ENCODE measurements at regions not wholly inside any gene's neighbourhood (a gene's known extent, or its start where the extent isn't known, plus 50 kb on each side); places are given as distances from the start of the nearest gene placed in this dataset.
"Not testable (repeated sequence)": the region's sequence is repeated elsewhere in the genome, so short reads cannot be mapped to it uniquely, and the experiment has no call there.

- no peak for TF ChIP-seq CTCF (conservative IDR thresholded peaks at IDR 0.05)
- Histone ChIP-seq H3K56ac (ENCODE audit: insufficient read length, low read depth, low read length) (no peak overlapping the region), H3K4ac (ENCODE audit: low read depth, low read length) (no peak overlapping the region), H2AFZ (ENCODE audit: low read length) (no peak overlapping the region), H2AK5ac (ENCODE audit: insufficient read length, low read length) (no peak overlapping the region), H2BK12ac (ENCODE audit: insufficient read length, low read depth, low read length) (no peak overlapping the region), H3K27me3 (ENCODE audit: insufficient read depth, low read length) (no peaks in the 10 kb centered on the region), H4K20me1 (ENCODE audit: control insufficient read depth, insufficient read depth, insufficient read length) (no peaks in the 10 kb centered on the region), H3K9ac (ENCODE audit: extremely low read depth, insufficient read length, low read length) (no peak overlapping the region), H3K9me3 (ENCODE audit: control insufficient read depth, low read depth, low read length) (peaks cover 7% of the 10 kb centered on the region), H2BK15ac (ENCODE audit: low read depth, low read length) (no peak overlapping the region), H3K4me2 (ENCODE audit: insufficient read depth, insufficient read length, low read length) (no peak overlapping the region), H3K14ac (ENCODE audit: insufficient read depth, low read length) (no peak overlapping the region), H4K91ac (ENCODE audit: insufficient read length, low read depth, low read length) (no peak overlapping the region), H3K18ac (ENCODE audit: insufficient read length, low read depth, low read length) (no peak overlapping the region), H3K79me2 (ENCODE audit: insufficient read depth, low read length) (no peaks in the 10 kb centered on the region), H2BK20ac (ENCODE audit: low read depth, low read length, poor library complexity, severe bottlenecking) (no peak overlapping the region), H3K4me1 (ENCODE audit: insufficient read depth, low read length) (no peaks in the 10 kb centered on the region), H3T11ph (ENCODE audit: low read length) (no peak overlapping the region), H2BK120ac (ENCODE audit: low read depth, low read length, poor library complexity, severe bottlenecking) (no peak overlapping the region), H4K8ac (replicated peaks; ENCODE audit: insufficient read length, low read depth, low read length) (no peak overlapping the region), H3K79me1 (ENCODE audit: insufficient read depth, low read depth, low read length, poor library complexity, severe bottlenecking) (no peaks in the 10 kb centered on the region), H4K5ac (ENCODE audit: insufficient read length, low read depth, low read length) (no peak overlapping the region), H2BK5ac (ENCODE audit: insufficient read length, low read length) (no peak overlapping the region), H3K23me2 (ENCODE audit: insufficient read length, low read depth, low read length, poor library complexity, severe bottlenecking) (no peaks in the 10 kb centered on the region), H3K27ac (ENCODE audit: insufficient read length, low read depth, low read length) (no peak overlapping the region), H3K23ac (ENCODE audit: insufficient read length, low read depth, low read length) (no peak overlapping the region)
- peaks cover 6 to 11% of the 10 kb centered on the region in 2 experiments; a peak in 3 of 4 replicates for H3K4me1 Mint-ChIP-seq
- H3K27me3 Mint-ChIP-seq (ENCODE audit: low read depth): peaks cover 6% of the 10 kb centered on the region; the same call in 1 of the 2 replicates
- H3K4me3 Mint-ChIP-seq: no peak overlapping the region; a peak in 1 of 5 replicates
- H3K36me3 Mint-ChIP-seq (ENCODE audit: insufficient read depth in 1 of 3, low read depth in 3 of 3): peaks cover 12 to 23% (median 16%) of the 10 kb centered on the region in 3 experiments
- DNase-seq: no peak
- H3K9me3 Mint-ChIP-seq: peaks cover 27 to 28% of the 10 kb centered on the region in 2 experiments
- no peak overlapping the region for H3K27ac Mint-ChIP-seq
- no CpG with 5 or more reads among the region's 15 CpGs for WGBS (ENCODE audit: extremely low coverage, insufficient read length, low lambda C conversion rate)
Measured at GRCh38 chr2:111671426-111672150, 212.4 kb downstream of the ANAPC1 start.

GRCh38 chr2:111672641-111673040 is 211.4 kb downstream of the ANAPC1 start:
- H2BK120ac ChIP-seq (ENCODE audit: low read depth, low read length, poor library complexity, severe bottlenecking); H3K27ac ChIP-seq (ENCODE audit: insufficient read length, low read depth, low read length); H3K79me1 ChIP-seq (ENCODE audit: insufficient read depth, low read depth, low read length, poor library complexity, severe bottlenecking); H3K56ac ChIP-seq (ENCODE audit: insufficient read length, low read depth, low read length); H3K4me3 Mint-ChIP-seq; H2BK5ac ChIP-seq (ENCODE audit: insufficient read length, low read length); H2AFZ ChIP-seq (ENCODE audit: low read length); H3K79me2 ChIP-seq (ENCODE audit: insufficient read depth, low read length); H3K9me3 ChIP-seq (ENCODE audit: control insufficient read depth, low read depth, low read length); H4K8ac ChIP-seq (replicated peaks; ENCODE audit: insufficient read length, low read depth, low read length); H3K4me2 ChIP-seq (ENCODE audit: insufficient read depth, insufficient read length, low read length); H3K27ac Mint-ChIP-seq; H3K18ac ChIP-seq (ENCODE audit: insufficient read length, low read depth, low read length); H4K20me1 ChIP-seq (ENCODE audit: control insufficient read depth, insufficient read depth, insufficient read length); H3T11ph ChIP-seq (ENCODE audit: low read length); H3K4ac ChIP-seq (ENCODE audit: low read depth, low read length); H3K4me1 ChIP-seq (ENCODE audit: insufficient read depth, low read length); H2BK12ac ChIP-seq (ENCODE audit: insufficient read length, low read depth, low read length); H2BK20ac ChIP-seq (ENCODE audit: low read depth, low read length, poor library complexity, severe bottlenecking); H4K91ac ChIP-seq (ENCODE audit: insufficient read length, low read depth, low read length); H3K14ac ChIP-seq (ENCODE audit: insufficient read depth, low read length); H4K5ac ChIP-seq (ENCODE audit: insufficient read length, low read depth, low read length); H3K23me2 ChIP-seq (ENCODE audit: insufficient read length, low read depth, low read length, poor library complexity, severe bottlenecking); DNase-seq; H2BK15ac ChIP-seq (ENCODE audit: low read depth, low read length); H3K23ac ChIP-seq (ENCODE audit: insufficient read length, low read depth, low read length); H3K9ac ChIP-seq (ENCODE audit: extremely low read depth, insufficient read length, low read length); H3K27me3 Mint-ChIP-seq (ENCODE audit: low read depth); H3K27me3 ChIP-seq (ENCODE audit: insufficient read depth, low read length); H2AK5ac ChIP-seq (ENCODE audit: insufficient read length, low read length): not testable (repeated sequence)
- Mint-ChIP-seq H3K36me3 (ENCODE audit: insufficient read depth in 1 of 3, low read depth in 3 of 3) (peaks cover 12 to 23% (median 13%) of the 10 kb centered on the region in 3 experiments), H3K9me3 (peaks cover 27 to 28% of the 10 kb centered on the region in 2 experiments), H3K4me1 (peaks cover 6 to 14% of the 10 kb centered on the region in 2 experiments)
- no CpG with 5 or more reads among the region's 27 CpGs for WGBS (ENCODE audit: extremely low coverage, insufficient read length, low lambda C conversion rate)

All from H9 (cell line).